HL-60/S4 treated with phorbol 12-myristate 13-acetate at 8.2 ng/mL for 4 days and 3 days (cell line): ENCODE measurements at regions not wholly inside any gene's neighbourhood (a gene's known extent, or its start where the extent isn't known, plus 50 kb on each side); places are given as distances from the start of the nearest gene placed in this dataset.

Experiments
- in situ Hi-C: fragments of 300-500 bp; cut with MboI; formaldehyde crosslinking; loops from 2 replicates; pipeline ENCODE4 v1.15.0; 2022; ENCODE audit warnings: low sequenced_read_pairs

DNA sequence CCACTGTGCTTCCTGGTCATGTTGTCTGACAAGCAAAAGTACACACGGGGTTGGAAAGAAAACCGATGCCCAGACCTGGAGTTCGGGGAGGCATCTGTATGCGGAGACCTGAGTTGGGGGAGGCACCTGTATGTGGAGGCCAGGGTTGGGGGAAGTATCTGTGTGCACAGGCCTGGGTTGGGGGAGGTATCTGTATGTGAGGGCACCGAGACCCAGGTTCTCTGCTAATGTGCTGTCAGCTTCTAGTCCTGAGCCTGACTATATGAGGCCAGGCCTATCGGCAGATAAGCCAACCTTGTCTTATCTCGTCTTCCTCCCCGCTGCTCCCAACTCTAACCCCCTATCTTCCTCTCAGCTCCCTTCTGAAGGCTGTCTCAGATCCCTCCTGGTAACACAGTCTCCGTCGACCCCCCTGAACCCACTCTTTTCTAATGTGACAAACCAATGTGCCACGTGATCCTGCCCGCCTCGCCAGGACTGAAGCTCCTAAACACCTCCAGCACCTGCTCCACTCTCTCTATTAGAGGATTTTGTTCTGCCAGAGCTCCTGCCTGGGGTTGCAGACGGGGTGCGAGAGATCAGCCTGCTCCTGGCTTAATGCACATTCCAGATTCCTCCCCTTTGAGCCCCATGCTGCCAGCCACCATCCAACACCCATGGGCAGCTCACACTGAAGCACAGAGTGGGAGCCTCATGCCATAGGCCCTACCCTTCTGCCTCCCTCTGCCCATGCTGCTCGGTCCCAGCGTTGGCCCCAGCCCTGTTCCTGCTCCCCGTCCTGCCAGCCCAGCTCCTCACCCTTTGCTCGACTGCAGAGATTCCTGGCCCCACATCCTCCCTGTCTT, 188.4 kb downstream of the SH3BP4 start:
- in situ Hi-C loops: no loop called here

DNA sequence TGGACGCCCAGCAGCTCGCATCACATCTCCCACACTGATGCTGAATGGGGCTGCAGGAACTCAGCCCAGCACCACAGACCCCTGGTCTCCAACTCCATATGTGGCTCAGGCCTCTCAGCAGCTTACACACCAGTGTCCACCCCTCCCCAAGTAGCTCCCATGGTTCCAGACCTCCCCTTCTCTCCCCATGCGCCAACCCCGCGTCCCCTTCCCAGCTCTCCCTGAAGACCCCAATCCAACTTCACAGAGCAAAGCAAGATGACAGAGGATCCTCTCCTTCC, 188.9 kb downstream of the SH3BP4 start:
- in situ Hi-C loops: no loop called here

DNA sequence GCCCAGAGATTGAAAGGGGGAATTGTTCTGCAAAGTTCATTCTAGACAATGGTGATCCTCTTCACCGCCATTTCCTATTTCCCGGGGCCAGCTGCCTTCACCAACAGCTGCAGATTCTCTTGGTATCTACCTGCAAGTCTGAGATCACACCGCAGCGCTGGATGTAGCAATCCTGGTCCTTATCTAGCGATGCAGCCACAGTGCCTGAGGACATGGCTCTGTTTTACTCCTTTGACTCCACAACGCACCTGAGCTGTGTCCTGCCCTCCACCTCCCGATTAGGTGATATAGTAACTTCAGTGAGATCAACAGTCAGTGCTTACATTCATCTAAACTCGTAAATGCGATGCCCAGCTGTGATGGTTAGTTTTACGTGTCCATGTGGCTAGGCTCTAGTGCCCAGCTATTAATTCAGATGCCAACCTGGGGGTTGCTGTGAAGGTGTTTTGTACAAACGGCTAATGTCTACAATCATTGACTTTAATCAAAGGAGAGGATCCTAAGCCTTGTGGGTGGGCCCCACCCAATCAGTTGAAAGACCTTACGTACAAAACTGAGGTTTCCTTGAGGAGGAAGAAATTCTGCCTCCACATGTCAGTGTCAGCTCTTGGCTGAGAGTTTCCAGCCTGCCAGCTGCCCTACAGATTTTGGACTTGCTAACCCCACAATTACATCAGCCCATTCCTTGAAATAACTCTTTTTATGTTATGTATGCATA, 189.8 kb downstream of the SH3BP4 start:
- in situ Hi-C loops: no loop called here

- in situ Hi-C loops: no loop called here
These were observed 190.8 kb downstream of the SH3BP4 start for GRCh38 chr2:235142601-235143000.

DNA sequence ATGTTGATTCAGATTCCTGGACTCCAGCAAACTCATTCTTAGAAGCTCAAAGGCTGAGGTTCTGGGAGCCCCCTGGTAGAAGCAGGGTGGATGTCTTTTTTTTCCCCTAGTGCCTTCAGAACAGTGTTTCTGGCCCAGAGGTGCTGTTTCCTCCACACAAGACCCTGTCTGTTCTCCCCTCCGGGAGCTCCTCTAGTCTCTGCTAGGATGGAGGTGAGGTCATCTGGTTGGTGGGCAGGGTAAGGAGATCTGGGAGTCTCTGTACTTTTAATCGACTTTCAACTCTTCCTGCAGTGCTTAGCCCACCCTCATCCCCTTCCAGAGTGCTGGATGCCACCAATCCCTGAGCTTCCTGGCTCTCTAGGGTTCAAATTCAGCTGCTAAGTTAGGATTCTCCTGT, 192.0 kb downstream of the SH3BP4 start:
- in situ Hi-C loops: no loop called here

DNA sequence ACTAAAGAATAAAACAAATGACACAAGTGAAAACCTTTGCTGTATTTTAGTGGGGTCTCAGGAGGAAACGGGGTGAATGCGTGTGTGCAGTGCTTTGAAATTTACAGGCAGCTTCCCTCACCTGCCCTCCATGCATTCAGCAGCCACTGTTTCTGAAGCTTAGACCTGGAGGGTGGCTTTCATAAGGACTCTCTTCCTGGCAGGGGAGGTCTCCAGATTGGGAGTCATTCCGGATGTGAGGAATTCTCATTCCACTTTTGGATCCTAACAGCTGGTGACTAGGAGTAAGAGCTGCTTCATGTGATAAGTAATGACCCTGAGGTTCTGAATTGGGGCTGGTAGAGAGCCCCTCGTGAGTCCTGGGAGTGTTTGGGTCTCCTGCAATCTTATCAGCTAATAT, 192.5 kb downstream of the SH3BP4 start:
- in situ Hi-C loops: no loop called here

DNA sequence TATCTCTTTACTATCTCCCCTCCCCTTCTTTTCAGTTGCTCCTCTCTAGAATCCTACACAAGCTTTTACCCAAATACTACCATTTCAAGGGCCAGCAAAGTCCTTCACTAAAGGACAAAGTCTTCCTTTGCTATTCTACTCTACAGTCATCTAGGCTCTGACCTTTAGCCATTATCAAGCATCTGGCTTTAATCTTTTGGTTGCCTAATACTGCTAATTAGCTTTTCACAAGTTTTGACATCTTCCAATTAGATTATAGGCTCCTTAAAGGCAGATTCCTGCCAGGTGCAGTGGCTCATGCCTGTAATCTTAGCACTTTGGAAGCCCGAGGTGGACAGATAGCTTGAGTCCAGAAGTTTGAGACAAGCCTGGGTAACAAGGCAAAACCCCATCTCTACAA, 194.4 kb downstream of the SH3BP4 start:
- in situ Hi-C loops: no loop called here

DNA sequence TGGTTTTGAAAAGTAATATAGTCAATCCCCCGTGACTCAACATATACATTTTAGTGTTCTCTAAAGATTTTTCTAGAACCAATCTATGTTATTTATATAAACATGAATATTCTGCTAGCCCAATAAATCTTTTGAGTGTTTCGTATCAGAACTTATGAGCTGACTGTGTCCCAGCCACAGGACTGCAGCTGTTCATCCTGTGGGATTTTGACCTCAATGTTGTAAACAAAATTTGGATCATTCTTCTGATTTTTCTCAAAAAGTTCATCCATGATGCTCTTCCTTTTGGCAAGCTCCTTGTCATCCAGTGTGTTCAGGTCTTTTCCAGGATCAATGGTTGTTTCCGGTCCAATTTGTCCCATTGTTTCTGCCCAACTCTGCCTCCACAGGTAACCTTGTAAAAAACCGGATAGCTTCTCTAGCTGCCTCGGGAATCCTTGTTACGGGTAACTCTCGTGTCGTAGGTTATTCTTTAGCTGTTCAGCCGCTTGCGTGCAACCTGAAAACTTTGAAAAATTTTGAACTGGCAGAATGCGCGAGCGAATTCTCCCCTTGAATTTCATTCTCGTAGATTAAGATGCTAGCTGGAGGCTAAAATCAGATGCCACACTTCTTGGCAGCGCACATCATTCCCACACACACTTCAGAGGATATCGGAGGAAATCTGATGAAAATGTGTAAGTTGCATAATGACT, 195.2 kb downstream of the SH3BP4 start:
- in situ Hi-C loops: no loop called here

DNA sequence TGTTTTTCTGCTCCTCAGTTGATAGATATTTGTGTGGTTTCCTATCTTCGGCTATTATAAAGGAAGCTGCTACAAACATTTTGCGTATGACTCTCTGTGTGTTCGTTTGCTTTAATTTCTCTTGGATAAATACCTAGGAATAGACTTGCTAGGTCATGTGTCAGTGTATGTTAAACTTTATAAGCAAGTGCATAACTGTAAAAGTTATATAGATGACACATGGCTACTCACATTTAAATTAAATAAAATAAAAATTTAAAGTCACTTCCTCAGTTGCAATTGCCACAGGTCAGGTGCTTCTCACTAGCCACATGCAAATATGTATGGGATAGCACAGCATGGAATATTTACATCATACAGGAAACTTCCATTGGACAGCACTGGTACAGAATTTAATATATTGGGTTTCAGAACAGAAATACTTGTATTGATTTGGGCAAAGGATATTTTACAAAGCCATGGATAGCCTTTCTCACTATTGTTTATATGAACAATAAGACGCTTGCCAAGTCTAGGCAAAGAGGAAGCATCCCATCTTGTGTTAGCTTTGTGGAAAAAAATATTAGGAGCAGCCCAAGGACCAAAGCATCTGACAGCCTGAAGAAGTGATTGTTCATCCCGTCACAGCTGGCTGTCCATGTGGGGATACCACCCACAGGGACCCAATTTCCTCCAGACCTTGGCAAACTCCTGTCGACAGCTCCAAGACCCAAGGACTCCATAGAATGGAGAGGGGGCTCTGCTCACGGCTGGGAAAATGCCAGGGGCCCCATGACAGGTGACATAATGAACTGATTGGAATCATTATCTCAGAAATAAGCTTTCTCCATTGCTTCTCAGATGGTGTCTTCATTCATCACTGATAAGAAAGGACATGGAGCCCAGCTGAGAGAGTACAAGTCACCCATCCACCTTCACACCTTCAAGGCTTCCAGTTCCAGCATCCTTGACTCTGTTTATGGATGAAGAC, 196.7 kb downstream of the SH3BP4 start:
- in situ Hi-C loops: no loop called here

GRCh38 chr2:235149240-235149659, 197.4 kb downstream of the SH3BP4 start:
- in situ Hi-C loops: no loop called here

DNA sequence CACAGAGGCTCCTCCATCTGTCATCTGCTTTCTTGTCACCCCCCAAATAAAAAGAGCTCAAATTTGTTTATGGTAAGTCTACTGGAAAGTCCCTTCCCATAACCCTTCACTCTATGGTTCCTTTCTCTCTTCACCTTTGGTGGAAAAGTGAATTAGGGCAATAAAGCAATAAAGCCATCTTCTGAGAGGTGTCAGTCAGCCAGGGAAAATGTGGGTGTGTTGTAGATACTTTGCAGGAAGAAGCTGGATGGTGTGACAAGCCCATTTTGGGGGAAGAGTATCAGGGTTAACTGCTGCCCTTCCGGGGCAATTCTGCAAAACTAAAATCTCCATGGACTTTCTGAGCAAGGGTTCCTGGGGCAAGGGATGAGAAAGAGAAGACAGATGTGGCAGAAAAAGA, 197.9 kb downstream of the SH3BP4 start:
- in situ Hi-C loops: no loop called here

DNA sequence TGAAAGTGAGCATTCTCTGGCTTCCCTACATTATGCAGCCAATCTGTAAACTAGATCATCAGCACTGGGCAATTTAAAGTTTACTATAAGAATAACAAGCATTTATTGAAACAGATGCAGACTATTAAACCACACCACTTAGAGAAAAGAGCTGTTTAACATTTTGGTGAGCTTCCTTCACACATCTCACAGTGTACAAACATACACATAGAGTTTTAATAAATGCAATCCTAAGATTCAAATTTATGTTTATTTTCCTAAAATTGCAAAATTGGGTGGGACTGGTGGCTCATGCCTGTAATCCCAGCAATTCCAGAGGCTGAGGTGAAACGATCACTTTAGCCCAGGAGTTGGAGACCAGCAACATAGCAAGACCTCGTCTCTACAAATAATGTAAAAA, 199.3 kb downstream of the SH3BP4 start:
- in situ Hi-C loops: no loop called here

DNA sequence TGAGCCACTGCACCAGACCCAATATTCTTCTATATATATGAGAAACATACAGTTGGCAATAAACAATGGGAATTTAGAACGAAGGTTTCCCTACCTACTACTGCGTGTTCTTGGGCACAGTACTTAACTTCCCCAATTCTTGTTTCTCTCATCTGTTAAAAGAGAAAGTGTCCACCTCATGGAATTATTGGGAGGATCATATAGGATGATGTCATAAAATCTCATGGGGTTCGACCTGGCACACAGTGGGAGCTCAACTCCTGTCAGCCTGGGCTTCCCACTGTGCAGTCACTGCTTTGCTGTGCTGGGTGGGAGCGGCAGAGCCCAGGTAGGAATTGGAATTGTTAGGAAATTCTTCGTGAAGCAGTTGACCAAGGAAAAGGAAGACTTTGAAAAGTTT, 203.3 kb downstream of the SH3BP4 start:
- in situ Hi-C loops: no loop called here

DNA sequence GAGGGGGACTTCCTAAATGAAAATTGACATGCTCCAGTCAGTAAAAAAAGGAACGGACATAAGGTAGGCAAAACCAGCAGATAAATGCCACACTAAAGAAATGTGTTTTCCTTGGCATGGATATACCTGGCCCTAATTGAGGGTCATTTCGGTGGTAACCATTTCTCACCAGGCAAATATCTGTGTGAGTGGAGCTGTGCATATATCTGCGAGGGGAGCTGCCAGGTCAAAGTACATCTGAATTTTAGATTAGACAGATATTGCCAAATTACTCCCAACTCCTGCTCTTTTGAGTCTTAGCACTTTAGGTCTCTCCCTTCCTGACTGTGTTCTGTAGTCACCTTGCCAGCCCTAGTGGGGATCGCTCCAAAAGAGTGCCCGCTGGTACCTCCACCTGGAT, 204.2 kb downstream of the SH3BP4 start:
- in situ Hi-C loops: no loop called here

DNA sequence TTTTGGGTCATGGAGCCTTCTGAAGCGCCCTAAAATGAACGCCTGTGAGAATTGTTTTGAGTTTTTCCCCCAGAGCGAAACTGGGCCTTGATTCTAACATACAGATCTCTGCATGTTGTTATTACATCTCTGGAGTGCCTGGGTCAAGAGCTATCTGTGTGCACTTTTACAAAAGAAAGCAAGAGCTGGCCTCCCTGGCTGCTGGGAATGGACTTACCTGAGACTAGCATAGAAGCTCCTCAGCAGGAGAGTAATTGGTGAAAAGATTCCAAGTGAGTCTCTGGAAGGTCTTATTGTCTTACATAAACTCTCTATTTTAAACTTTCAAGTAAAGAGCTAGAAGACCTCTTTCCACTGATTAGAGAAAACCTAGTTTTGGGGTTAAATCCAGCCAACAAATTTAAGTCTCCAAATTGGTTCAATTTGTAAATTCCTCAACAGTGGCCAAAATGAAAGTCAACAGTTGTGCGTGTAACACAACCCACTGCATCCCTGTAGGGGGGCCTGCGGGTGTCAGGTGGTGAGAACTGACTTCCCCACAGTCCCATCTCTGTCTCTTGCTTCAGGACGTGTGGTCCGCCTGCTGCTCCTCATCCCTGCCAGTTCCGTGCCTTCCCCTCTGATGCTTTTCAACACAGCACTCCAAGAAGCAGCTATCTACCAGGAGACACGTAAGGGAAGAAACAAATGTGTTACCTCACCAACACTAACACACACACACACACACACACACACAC, 206.1 kb downstream of the SH3BP4 start:
- in situ Hi-C loops: no loop called here

DNA sequence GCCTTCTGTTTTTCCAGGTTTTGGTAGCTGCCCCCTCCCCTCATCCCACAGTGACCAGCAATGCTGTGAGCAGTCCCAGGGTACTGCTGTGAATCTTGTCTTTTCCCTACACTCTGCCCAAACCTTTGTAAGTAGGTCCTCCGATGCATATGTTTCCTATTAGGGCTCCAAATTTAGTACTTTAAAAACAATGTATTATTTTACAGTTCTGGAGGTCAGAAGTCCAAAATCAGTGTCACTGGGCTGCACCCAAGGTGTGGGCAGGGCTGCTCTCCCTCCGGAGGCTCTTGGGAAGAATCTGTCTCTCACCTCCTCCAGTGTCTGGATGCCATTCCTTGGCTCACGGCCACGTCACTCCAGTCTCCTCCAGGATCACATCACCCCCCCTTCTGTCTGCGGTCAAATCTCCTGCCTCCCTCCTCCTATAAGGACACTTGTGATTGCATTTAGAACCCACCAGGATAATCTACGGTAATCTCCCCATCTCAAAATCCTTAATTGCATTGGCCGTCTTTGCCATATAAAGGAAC, 208.5 kb downstream of the SH3BP4 start:
- in situ Hi-C loops: no loop called here

DNA sequence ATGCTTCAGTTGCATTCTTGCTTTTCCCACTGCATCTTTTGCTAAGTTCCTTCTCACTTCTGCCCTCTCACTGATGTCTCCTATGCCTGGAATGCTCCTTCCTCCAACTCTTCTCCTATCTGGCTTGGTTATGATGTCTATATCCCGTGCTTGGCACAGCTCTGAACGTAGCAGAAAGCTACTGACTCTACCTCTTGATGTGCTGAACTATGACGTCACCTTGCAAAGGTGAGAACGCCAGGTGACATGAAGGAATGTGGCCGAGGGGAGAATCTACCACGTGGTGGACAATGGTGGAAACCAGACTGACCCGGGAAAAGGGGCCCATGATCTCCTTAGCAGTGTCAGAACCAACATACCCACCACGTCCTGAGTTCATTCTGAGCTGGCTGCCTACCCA, 209.7 kb downstream of the SH3BP4 start:
- in situ Hi-C loops: no loop called here

DNA sequence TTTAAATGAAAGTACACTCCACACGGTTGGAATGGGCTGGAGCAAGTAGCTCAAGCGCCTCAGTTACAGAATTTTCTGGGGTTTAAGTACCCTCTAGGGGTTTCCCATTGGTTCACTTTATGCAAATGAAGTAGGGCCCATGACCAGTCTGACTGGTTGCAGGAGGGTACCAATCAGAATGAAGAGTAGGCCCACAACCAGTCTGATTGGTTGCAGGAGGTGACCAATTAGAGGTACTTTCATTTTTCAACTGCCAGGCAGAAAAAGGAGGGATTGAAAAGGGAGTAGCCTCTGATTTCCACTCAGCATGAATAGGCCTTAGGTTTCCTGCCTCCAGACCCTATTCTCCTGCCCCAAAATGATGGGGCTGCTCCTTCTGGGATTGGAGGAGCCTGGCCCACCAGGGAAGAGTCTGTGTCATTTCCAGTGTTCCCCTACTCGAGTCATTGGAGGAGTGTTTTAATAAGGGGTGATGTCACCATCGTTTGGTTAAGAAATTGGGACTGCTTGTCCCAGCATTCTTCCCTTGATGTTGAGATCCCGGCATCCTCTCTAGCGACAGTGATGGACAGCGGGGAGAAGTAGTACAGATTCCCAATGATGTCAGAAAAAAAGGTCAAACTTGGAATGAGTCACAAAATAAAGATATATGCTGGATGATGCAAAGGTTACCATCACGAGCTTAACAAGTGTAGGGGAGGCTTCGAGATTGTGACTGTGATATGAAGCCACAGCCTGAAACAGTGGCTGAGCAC, 210.4 kb downstream of the SH3BP4 start:
- in situ Hi-C loops: no loop called here

DNA sequence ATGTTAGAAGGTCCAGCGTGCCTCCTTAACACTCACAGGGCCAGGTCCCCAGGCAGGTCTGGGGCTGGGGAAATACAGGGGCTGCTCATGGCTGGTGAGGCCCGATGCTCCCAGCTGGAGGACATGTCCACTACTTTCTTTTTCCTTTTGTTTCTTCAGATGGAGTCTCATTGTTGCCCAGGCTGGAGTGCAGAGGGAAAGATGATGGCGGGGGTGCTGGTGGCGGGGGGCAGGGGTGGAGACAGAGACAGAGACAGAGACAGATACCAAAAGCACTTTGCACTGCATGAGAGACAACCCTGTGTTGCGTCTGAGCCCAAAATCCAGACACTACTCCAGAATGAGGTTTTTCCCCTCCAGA, 211.0 kb downstream of the SH3BP4 start:
- in situ Hi-C loops: no loop called here
